ENCODE measurements at regions not wholly inside any gene's neighbourhood (a gene's known extent, or its start where the extent isn't known, plus 50 kb on each side); places are given as distances from the start of the nearest gene placed in this dataset.

DNA sequence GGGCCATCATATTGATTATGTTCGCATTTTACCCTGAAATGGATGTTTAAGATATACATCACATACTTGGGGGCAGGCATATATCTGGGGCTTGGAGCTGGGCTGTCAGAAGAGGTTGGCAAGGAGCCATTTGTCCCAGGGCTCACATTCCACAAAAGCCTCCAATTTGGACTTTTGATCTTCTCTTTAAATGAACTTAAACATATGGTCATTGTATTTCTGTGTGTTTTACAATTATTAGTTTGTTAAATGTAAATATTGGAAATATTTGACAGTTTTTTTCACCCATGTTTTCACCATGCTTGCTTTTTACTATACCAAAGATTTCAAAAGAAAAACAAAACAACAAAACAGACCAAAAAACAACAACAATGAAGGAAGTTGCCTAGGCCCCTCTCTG lies 165.8 kb upstream of the MEIS1 start:
- Histone ChIP-seq H3K9me3 (no peaks in the 10 kb centered on the region), H3K27me3 (no peaks in the 10 kb centered on the region), H3K36me3 (no peaks in the 10 kb centered on the region), H3K4me1 (no peaks in the 10 kb centered on the region), H3K4me3 (replicated peaks in 1 of 3) (no peak overlapping the region), H3K27ac (no peak overlapping the region)
- DNase-seq: no peak
- intact Hi-C loops (cut with DNase I): no loop called here
- no peak for TF ChIP-seq POLR2A (IDR thresholded peaks at IDR 0.05)
- TF ChIP-seq, protein P1, sequence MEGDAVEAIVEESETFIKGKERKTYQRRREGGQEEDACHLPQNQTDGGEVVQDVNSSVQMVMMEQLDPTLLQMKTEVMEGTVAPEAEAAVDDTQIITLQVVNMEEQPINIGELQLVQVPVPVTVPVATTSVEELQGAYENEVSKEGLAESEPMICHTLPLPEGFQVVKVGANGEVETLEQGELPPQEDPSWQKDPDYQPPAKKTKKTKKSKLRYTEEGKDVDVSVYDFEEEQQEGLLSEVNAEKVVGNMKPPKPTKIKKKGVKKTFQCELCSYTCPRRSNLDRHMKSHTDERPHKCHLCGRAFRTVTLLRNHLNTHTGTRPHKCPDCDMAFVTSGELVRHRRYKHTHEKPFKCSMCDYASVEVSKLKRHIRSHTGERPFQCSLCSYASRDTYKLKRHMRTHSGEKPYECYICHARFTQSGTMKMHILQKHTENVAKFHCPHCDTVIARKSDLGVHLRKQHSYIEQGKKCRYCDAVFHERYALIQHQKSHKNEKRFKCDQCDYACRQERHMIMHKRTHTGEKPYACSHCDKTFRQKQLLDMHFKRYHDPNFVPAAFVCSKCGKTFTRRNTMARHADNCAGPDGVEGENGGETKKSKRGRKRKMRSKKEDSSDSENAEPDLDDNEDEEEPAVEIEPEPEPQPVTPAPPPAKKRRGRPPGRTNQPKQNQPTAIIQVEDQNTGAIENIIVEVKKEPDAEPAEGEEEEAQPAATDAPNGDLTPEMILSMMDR (IDR thresholded peaks at IDR 0.05): no peak
- 100% methylated on average over 1 of the region's 1 CpG for WGBS, 2 donors

DNA sequence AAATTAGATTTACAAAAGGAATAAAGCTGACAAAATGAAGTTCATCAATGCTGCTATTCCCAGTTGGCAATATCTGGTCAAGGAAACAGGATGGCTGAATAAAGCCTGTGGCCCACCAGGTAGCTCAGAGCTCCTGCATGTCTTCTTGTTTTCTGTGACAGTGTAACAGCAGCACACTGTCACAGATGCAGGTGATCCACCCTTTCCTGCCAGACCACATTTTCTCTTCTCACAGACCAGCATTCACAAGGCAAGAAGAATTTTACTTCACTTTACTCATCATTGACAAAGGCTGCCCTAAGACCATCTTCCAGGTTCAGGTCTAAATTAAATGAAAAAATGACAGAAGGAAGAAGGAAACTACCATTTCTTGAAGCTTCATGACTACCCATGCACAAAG lies 166.2 kb upstream of the MEIS1 start:
- TF ChIP-seq, protein P1 (IDR thresholded peaks at IDR 0.05): no peak
- no peak for TF ChIP-seq POLR2A (IDR thresholded peaks at IDR 0.05)
- DNase-seq: no peak
- Histone ChIP-seq H3K27ac (no peak overlapping the region), H3K4me3 (replicated peaks in 1 of 3) (no peak overlapping the region), H3K4me1 (no peaks in the 10 kb centered on the region), H3K27me3 (no peaks in the 10 kb centered on the region), H3K36me3 (no peaks in the 10 kb centered on the region), H3K9me3 (no peaks in the 10 kb centered on the region)
- intact Hi-C loops (cut with DNase I): no loop called here

DNA sequence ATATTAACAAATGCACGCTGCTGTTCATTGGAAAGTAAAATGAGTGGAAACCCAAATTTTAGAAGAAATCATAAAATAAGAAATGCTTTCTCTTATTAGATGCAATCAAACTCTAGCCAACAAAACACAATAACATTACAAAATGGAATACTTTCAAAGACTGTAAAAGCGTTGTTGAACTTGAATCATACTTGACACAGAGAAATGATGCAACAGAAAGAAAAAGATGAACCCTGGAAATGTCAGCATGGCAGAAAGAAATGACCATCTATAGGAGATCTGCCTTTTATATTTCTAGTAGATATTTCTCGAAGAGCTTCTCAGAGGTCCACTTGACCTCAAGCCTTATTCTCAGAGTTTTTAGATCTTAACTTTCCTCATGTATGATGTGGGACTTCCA lies 170.6 kb upstream of the MEIS1 start:
- 91 to 97% methylated on average over 3 of the region's 3 CpGs for WGBS, 2 donors
- no peaks in the 10 kb centered on the region for H3K27me3 ChIP-seq
- no peak for DNase-seq
- intact Hi-C loops (cut with DNase I): no loop called here
- H3K36me3 ChIP-seq: no peaks in the 10 kb centered on the region
- no peaks in the 10 kb centered on the region for H3K4me1 ChIP-seq
- TF ChIP-seq POLR2A (IDR thresholded peaks at IDR 0.05): no peak
- TF ChIP-seq, protein P1 (IDR thresholded peaks at IDR 0.05): no peak
- H3K9me3 ChIP-seq: no peaks in the 10 kb centered on the region
- no peak overlapping the region for H3K4me3 ChIP-seq (replicated peaks in 1 of 3)
- H3K27ac ChIP-seq: no peak overlapping the region

DNA sequence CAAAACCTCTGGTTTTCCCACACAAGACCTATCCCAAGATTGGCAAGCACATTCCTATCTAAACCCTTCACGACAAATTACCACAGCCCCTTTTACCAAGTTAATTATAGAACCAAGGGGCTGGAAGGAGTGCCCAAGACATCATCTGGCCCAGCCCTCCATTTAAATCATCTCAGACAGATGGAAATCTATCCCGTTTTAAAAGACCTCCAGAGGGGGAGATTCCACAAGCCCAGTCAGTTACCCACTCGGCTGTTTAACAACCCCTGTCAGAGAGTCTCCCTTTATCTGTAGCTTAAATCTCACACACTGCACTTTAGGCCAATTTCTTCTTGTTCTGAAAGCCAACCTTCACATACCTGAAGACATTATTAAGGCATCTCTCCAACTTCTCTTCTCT lies 179.1 kb upstream of the MEIS1 start:
- Histone ChIP-seq H3K9me3 (no peaks in the 10 kb centered on the region), H3K4me3 (replicated peaks in 1 of 3) (no peak overlapping the region), H3K27me3 (no peaks in the 10 kb centered on the region), H3K4me1 (no peaks in the 10 kb centered on the region), H3K27ac (no peak overlapping the region), H3K36me3 (no peaks in the 10 kb centered on the region)
- TF ChIP-seq, protein P1 (IDR thresholded peaks at IDR 0.05): no peak
- no peak for TF ChIP-seq POLR2A (IDR thresholded peaks at IDR 0.05)
- no peak for DNase-seq
- WGBS, 2 donors: 68 to 83% methylated on average over 3 of the region's 3 CpGs
- intact Hi-C loops (cut with DNase I): no loop called here

DNA sequence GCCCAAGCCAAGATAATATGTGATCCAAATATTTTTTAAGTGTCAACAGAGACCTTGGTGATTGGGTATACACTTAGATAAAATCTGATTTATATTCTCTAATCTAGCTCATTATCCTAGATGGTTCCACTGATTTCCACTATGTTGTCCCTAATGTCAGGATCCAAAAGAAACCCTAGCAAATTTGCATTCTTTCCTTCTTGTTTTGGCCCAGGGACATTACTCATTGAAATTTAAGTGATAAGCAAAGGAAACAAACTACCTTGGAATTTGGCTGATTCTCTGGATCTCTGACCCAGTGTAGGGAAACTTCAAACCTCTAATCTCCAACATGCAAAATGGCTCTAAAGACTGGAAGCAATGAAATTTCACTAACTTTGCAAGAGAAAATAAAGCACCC lies 179.8 kb upstream of the MEIS1 start:
- Histone ChIP-seq H3K9me3 (no peaks in the 10 kb centered on the region), H3K36me3 (no peaks in the 10 kb centered on the region), H3K27me3 (no peaks in the 10 kb centered on the region), H3K27ac (no peak overlapping the region), H3K4me3 (replicated peaks in 1 of 3) (no peak overlapping the region), H3K4me1 (no peaks in the 10 kb centered on the region)
- intact Hi-C loops (cut with DNase I): no loop called here
- no peak for DNase-seq
- no peak for TF ChIP-seq POLR2A (IDR thresholded peaks at IDR 0.05)
- TF ChIP-seq, protein P1 (IDR thresholded peaks at IDR 0.05): no peak
